B cell (primary cell): ENCODE measurements at regions not wholly inside any gene's neighbourhood (a gene's known extent, or its start where the extent isn't known, plus 50 kb on each side); places are given as distances from the start of the nearest gene placed in this dataset.

Experiments used
- ATAC-seq: fragments of 200-7000 bp; cut with Tn5 transposase; one replicate; pipeline ENCODE4 v1.10.0; 2021; ENCODE audit warnings: low read depth, mild to moderate bottlenecking, moderate number of reproducible peaks, moderate library complexity
- CTCF ChIA-PET: fragments of 350-600 bp; sonication (Branson Sonifier 250); formaldehyde crosslinking; loops from one replicate; lab custom pipeline; 2021; ENCODE audit warnings: antibody characterized with exemption, inconsistent platforms; lab: Charles Lee
- POLR2A ChIA-PET: fragments of 350-600 bp; sonication (Branson Sonifier 250); formaldehyde crosslinking; loops from one replicate; lab custom pipeline; 2021; ENCODE audit warnings: antibody characterized with exemption; lab: Charles Lee
- DNase-seq: peaks from one replicate; pipeline ENCODE4 v3.0.0; 2013
- H2AFZ ChIP-seq: 2 replicates; pipeline ENCODE4 v1.6.1; 2012; ENCODE audit warnings: mild to moderate bottlenecking, low read depth, low read length; ENCODE audit not compliant: insufficient read depth, poor library complexity, severe bottlenecking
- H3K27ac ChIP-seq, 2 donors: 1 replicate in 1 of 2; 2 replicates in 1 of 2; pipeline ENCODE4 v1.5.1; 2012 to 2013; ENCODE audit warnings: low read length in 2 of 2, mild to moderate bottlenecking in 2 of 2, moderate library complexity in 1 of 2
- H3K27me3 ChIP-seq, 4 experiments: fragments of 200-600 bp in 1 of 4; sonication (generic) in 1 of 4; replicated peaks in 1 of 4; 1 replicate in 2 of 4; 2 replicates in 2 of 4; pipeline versions ENCODE4 v1.6.1 to v1.7.0; 2013 to 2016; ENCODE audit warnings: low read length in 3 of 4, mild to moderate bottlenecking in 2 of 4, mixed read lengths in 1 of 4, moderate library complexity in 1 of 4; ENCODE audit not compliant: insufficient read depth in 4 of 4, control insufficient read depth in 3 of 4; ENCODE audit errors: control extremely low read depth in 1 of 4
- H3K36me3 ChIP-seq, 2 experiments: replicated peaks in 1 of 2; 1 replicate in 1 of 2; 2 replicates in 1 of 2; pipeline versions ENCODE4 v1.6.1 to v1.7.1; 2013; ENCODE audit warnings: low read length in 1 of 2; ENCODE audit not compliant: insufficient read depth in 2 of 2, control insufficient read depth in 1 of 2; ENCODE audit errors: control extremely low read depth in 1 of 2, extremely low read depth in 1 of 2
- H3K4me1 ChIP-seq, 2 donors: fragments of 200-600 bp in 1 of 2; sonication (generic) in 1 of 2; 1 replicate in 1 of 2; 2 replicates in 1 of 2; pipeline versions ENCODE4 v1.5.1 to v1.6.1; 2013 to 2017; ENCODE audit warnings: low read length in 2 of 2; ENCODE audit not compliant: control insufficient read depth in 2 of 2, insufficient read depth in 2 of 2
- H3K4me2 ChIP-seq: replicated peaks from 2 replicates; pipeline ENCODE3; 2012; ENCODE audit warnings: mild to moderate bottlenecking, low read depth, low read length; ENCODE audit not compliant: poor library complexity, severe bottlenecking
- H3K4me3 ChIP-seq, 5 experiments: fragments of 200-600 bp in 1 of 5; sonication (generic) in 1 of 5; 1 replicate in 3 of 5; 2 replicates in 2 of 5; pipeline versions ENCODE4 v1.5.1 to v1.7.0; 2011 to 2016; ENCODE audit warnings: low read length in 4 of 5, mild to moderate bottlenecking in 4 of 5, low read depth in 2 of 5, control low read depth in 1 of 5, moderate library complexity in 1 of 5; ENCODE audit not compliant: insufficient read depth in 1 of 5; ENCODE audit errors: control extremely low read depth in 1 of 5, extremely low read depth in 1 of 5
- H3K79me2 ChIP-seq: fragments of 200-600 bp; sonication (generic); one replicate; pipeline ENCODE4 v1.6.0; 2016; ENCODE audit warnings: low read length; ENCODE audit not compliant: control insufficient read depth, insufficient read depth
- H3K9ac ChIP-seq: fragments of 200-600 bp; sonication (generic); 2 replicates; pipeline ENCODE4 v1.6.1; 2017; ENCODE audit warnings: mild to moderate bottlenecking, low read length, moderate library complexity
- H3K9me3 ChIP-seq, 3 donors: one replicate each; pipeline versions ENCODE4 v1.6.1 to v1.7.1; 2013; ENCODE audit warnings: low read length in 2 of 3; ENCODE audit not compliant: control insufficient read depth in 2 of 3, insufficient read depth in 1 of 3; ENCODE audit errors: control extremely low read depth in 1 of 3
- H4K20me1 ChIP-seq: 2 replicates; pipeline ENCODE4 v1.6.0; 2012; ENCODE audit warnings: mild to moderate bottlenecking, low read length; ENCODE audit not compliant: insufficient read depth, control insufficient read depth, poor library complexity, severe bottlenecking
- H3K27ac Mint-ChIP-seq: one replicate; pipeline ENCODE4 v1.8.0; 2021; ENCODE audit warnings: mixed read lengths
- H3K27me3 Mint-ChIP-seq: one replicate; pipeline ENCODE4 v1.8.0; 2021; ENCODE audit warnings: mixed read lengths
- H3K4me1 Mint-ChIP-seq: one replicate; pipeline ENCODE4 v1.8.0; 2021; ENCODE audit warnings: mixed read lengths
- H3K4me3 Mint-ChIP-seq: one replicate; pipeline ENCODE4 v1.8.0; 2021; ENCODE audit warnings: mixed read lengths
- H3K9me3 Mint-ChIP-seq: one replicate; pipeline ENCODE4 v1.8.0; 2022; ENCODE audit warnings: mixed read lengths; ENCODE audit not compliant: insufficient read depth
- EZH2 ChIP-seq: IDR thresholded peaks from 2 replicates; pipeline ENCODE4 v1.6.1; 2012; ENCODE audit warnings: borderline replicate concordance, low read depth, mild to moderate bottlenecking, moderate library complexity, low read length; ENCODE audit not compliant: insufficient read depth, poor library complexity, severe bottlenecking
- whole genome bisulfite sequencing: methylation state at CpG from one replicate; pipeline ENCODE4 v1.1.5; 2013; ENCODE audit warnings: missing lambda C conversion rate; ENCODE audit not compliant: insufficient coverage; 5-methylcytosine and 5-hydroxymethylcytosine counted together
- intact Hi-C: fragments of 100-400 bp; cut with micrococcal nuclease; formaldehyde crosslinking; loops from one replicate; pipeline ENCODE4 v1.10.0; 2022
- TF ChIP-seq, protein P1 (sequence below): fragments of 200-600 bp; IDR thresholded peaks from one replicate; pipeline ENCODE4 v1.8.0; 2022; ENCODE audit warnings: antibody characterized with exemption, mild to moderate bottlenecking

DNA sequence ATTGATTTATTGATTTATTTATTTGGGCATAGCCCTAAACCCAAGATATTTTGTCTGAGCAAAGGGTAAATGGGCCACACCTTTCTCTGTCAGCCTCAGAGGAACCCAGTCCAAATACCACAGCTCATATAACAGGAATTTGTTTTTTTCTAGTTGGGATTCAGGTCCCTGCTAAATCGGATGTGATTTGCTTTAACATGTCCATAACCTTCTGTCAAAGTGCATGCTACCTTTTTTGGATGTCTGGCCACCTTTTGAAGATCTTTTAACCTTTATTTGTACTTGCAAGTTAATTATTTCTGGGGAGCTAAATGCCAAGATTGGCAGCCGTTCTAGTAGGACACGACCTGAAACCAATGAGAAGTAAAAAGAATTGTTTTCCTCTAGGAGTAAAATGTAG is 303.2 kb upstream of the UBE2E3 start:
- H3K27ac ChIP-seq = no peak overlapping the region
- DNase-seq = no peak
- no peak overlapping the region for H3K4me2 ChIP-seq
- intact Hi-C loops = no loop called here
- H3K79me2 ChIP-seq = no peaks in the 10 kb centered on the region
- no peak overlapping the region for H3K9ac ChIP-seq
- no peaks in the 10 kb centered on the region for H3K36me3 ChIP-seq
- no CpG with 5 or more reads among the region's 3 CpGs for WGBS
- no peaks in the 10 kb centered on the region for H4K20me1 ChIP-seq
- ChIA-PET POLR2A (no interaction called here), CTCF (no interaction called here)
- no peak overlapping the region for H2AFZ ChIP-seq
- H3K4me3 ChIP-seq = no peak overlapping the region
- Mint-ChIP-seq H3K9me3 (no peaks in the 10 kb centered on the region), H3K27ac (no peak overlapping the region), H3K4me1 (no peaks in the 10 kb centered on the region), H3K27me3 (peaks cover 8% of the 10 kb centered on the region), H3K4me3 (no peak overlapping the region)
- no peaks in the 10 kb centered on the region for H3K9me3 ChIP-seq
- H3K27me3 ChIP-seq = no peaks in the 10 kb centered on the region
- no peaks in the 10 kb centered on the region for H3K4me1 ChIP-seq
- no peak for TF ChIP-seq EZH2
- ATAC-seq = no peak

DNA sequence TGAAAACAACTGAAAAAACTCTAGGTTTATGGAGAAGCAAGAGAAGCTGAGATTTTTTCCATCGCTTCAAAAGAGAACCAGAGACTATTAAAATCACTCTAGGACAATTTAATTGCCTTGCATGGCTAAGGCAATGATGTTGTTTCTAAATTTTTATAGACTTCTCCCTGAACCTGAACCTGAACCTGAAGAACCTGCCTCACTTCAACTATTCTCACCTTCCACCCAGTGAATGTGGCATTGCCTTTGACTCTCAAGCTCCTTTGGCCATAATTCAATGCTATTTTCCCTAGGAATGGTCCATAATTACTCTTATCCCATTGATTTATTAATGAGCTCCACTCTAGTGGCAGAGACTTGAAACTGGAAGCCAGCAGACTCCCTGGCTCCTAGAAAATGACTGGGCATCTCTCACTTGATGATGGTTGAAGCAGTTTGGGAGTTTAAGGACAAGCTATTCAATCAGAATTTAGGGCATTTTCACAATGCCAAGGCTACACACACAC is 303.8 kb upstream of the UBE2E3 start:
- H3K4me1 ChIP-seq = no peaks in the 10 kb centered on the region
- Mint-ChIP-seq H3K9me3 (no peaks in the 10 kb centered on the region), H3K4me3 (no peak overlapping the region), H3K27me3 (peaks cover 11% of the 10 kb centered on the region), H3K27ac (no peak overlapping the region), H3K4me1 (no peaks in the 10 kb centered on the region)
- no peak for ATAC-seq
- TF ChIP-seq, protein P1, sequence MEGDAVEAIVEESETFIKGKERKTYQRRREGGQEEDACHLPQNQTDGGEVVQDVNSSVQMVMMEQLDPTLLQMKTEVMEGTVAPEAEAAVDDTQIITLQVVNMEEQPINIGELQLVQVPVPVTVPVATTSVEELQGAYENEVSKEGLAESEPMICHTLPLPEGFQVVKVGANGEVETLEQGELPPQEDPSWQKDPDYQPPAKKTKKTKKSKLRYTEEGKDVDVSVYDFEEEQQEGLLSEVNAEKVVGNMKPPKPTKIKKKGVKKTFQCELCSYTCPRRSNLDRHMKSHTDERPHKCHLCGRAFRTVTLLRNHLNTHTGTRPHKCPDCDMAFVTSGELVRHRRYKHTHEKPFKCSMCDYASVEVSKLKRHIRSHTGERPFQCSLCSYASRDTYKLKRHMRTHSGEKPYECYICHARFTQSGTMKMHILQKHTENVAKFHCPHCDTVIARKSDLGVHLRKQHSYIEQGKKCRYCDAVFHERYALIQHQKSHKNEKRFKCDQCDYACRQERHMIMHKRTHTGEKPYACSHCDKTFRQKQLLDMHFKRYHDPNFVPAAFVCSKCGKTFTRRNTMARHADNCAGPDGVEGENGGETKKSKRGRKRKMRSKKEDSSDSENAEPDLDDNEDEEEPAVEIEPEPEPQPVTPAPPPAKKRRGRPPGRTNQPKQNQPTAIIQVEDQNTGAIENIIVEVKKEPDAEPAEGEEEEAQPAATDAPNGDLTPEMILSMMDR = no peak
- TF ChIP-seq EZH2 = no peak
- H3K79me2 ChIP-seq = no peaks in the 10 kb centered on the region
- DNase-seq = no peak
- no peak overlapping the region for H3K27ac ChIP-seq
- H3K36me3 ChIP-seq = no peaks in the 10 kb centered on the region
- intact Hi-C loops = no loop called here
- WGBS = no CpG with 5 or more reads among the region's 1 CpG
- H3K27me3 ChIP-seq = no peaks in the 10 kb centered on the region
- ChIA-PET POLR2A (no interaction called here), CTCF (no interaction called here)
- H4K20me1 ChIP-seq = no peaks in the 10 kb centered on the region
- no peak overlapping the region for H3K9ac ChIP-seq
- H3K4me2 ChIP-seq = no peak overlapping the region
- no peak overlapping the region for H3K4me3 ChIP-seq
- H2AFZ ChIP-seq = no peak overlapping the region
- no peaks in the 10 kb centered on the region for H3K9me3 ChIP-seq
